ENCODE measurements at regions not wholly inside any gene's neighbourhood (a gene's known extent, or its start where the extent isn't known, plus 50 kb on each side); places are given as distances from the start of the nearest gene placed in this dataset.

- TF ChIP-seq POLR2A (IDR thresholded peaks at IDR 0.05): no peak
- TF ChIP-seq, protein P1, sequence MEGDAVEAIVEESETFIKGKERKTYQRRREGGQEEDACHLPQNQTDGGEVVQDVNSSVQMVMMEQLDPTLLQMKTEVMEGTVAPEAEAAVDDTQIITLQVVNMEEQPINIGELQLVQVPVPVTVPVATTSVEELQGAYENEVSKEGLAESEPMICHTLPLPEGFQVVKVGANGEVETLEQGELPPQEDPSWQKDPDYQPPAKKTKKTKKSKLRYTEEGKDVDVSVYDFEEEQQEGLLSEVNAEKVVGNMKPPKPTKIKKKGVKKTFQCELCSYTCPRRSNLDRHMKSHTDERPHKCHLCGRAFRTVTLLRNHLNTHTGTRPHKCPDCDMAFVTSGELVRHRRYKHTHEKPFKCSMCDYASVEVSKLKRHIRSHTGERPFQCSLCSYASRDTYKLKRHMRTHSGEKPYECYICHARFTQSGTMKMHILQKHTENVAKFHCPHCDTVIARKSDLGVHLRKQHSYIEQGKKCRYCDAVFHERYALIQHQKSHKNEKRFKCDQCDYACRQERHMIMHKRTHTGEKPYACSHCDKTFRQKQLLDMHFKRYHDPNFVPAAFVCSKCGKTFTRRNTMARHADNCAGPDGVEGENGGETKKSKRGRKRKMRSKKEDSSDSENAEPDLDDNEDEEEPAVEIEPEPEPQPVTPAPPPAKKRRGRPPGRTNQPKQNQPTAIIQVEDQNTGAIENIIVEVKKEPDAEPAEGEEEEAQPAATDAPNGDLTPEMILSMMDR (IDR thresholded peaks at IDR 0.05): no peak
- TF ChIP-seq EP300 (IDR thresholded peaks at IDR 0.05): no peak
Observed at GRCh38 chr4:136463941-136464340, 1068.4 kb downstream of the PCDH18 start.
